A172 (cell line): ENCODE measurements at regions not wholly inside any gene's neighbourhood (a gene's known extent, or its start where the extent isn't known, plus 50 kb on each side); places are given as distances from the start of the nearest gene placed in this dataset.

Experiments used
- DNase-seq: peaks from one replicate; pipeline ENCODE4 v3.0.0-alpha.2; 2015; ENCODE audit warnings: low spot score

- no peak for DNase-seq
Observed at GRCh38 chr14:95466506-95466905, 49.9 kb downstream of the SYNE3 start.

GRCh38 chr14:95465936-95466335, 50.5 kb downstream of the SYNE3 start:
- no peak for DNase-seq

- no peak for DNase-seq
Observed at GRCh38 chr14:95465358-95465757, 51.1 kb downstream of the SYNE3 start.

- DNase-seq: no peak
Observed at GRCh38 chr14:95464514-95464913, 51.9 kb downstream of the SYNE3 start.

GRCh38 chr14:95464103-95464502, 52.3 kb downstream of the SYNE3 start:
- DNase-seq: no peak

- no peak for DNase-seq
Observed at GRCh38 chr14:95463171-95463901, 53.1 kb downstream of the SYNE3 start.

GRCh38 chr14:95462491-95462890, 54.0 kb downstream of the SYNE3 start:
- no peak for DNase-seq

- peak; percentile 96 for DNase-seq
Observed at GRCh38 chr14:95460647-95461478, 55.6 kb downstream of the SYNE3 start.

GRCh38 chr14:95458906-95459305, 57.5 kb downstream of the SYNE3 start:
- DNase-seq: no peak

- DNase-seq: no peak
Observed at GRCh38 chr14:95458459-95458858, 58.0 kb downstream of the SYNE3 start.

- no peak for DNase-seq
Observed at GRCh38 chr14:95456281-95456680, 60.2 kb downstream of the SYNE3 start.

- no peak for DNase-seq
Observed at GRCh38 chr14:95455246-95455645, 61.2 kb downstream of the SYNE3 start.

GRCh38 chr14:95453713-95453980, 62.8 kb downstream of the SYNE3 start:
- DNase-seq: no peak

- no peak for DNase-seq
Observed at GRCh38 chr14:95452893-95453712, 63.3 kb downstream of the SYNE3 start.

- DNase-seq: no peak
Observed at GRCh38 chr14:95452176-95452892, 64.1 kb downstream of the SYNE3 start.

GRCh38 chr14:95449131-95449530, 67.3 kb downstream of the SYNE3 start:
- no peak for DNase-seq

- no peak for DNase-seq
Observed at GRCh38 chr14:95446470-95446869, 70.0 kb downstream of the SYNE3 start.

GRCh38 chr14:95445676-95446075, 70.8 kb downstream of the SYNE3 start:
- no peak for DNase-seq

- DNase-seq: no peak
Observed at GRCh38 chr14:95445161-95445560, 71.3 kb downstream of the SYNE3 start.

- DNase-seq: no peak
Observed at GRCh38 chr14:95444132-95445129, 72.0 kb downstream of the SYNE3 start.

- peak; percentile 53 for DNase-seq
Observed at GRCh38 chr14:95442633-95443021, 73.8 kb downstream of the SYNE3 start.
